Ovary (tissue), 7 donors: ENCODE measurements at regions not wholly inside any gene's neighbourhood (a gene's known extent, or its start where the extent isn't known, plus 50 kb on each side); places are given as distances from the start of the nearest gene placed in this dataset.
"Not testable (repeated sequence)": the region's sequence is repeated elsewhere in the genome, so short reads cannot be mapped to it uniquely, and the experiment has no call there.

Source experiments
- DNase-seq, 5 donors: peaks; one replicate each; pipeline ENCODE4 v3.0.0-alpha.2; 2019 to 2020
- H3K27ac ChIP-seq, 2 donors: fragments of 200-600 bp; one replicate each; pipeline versions ENCODE4 v1.5.1 to v1.8.0; 2019 to 2022
- H3K27me3 ChIP-seq: fragments of 200-600 bp; one replicate; pipeline ENCODE4 v1.8.0; 2022
- H3K36me3 ChIP-seq: fragments of 200-600 bp; sonication (generic); one replicate; pipeline ENCODE4 v1.5.1; 2019
- H3K4me1 ChIP-seq: one replicate; pipeline ENCODE4 v1.8.1; 2013; ENCODE audit warnings: mild to moderate bottlenecking, moderate library complexity; ENCODE audit not compliant: insufficient read depth
- H3K4me3 ChIP-seq: fragments of 200-600 bp; sonication (generic); one replicate; pipeline ENCODE4 v1.5.1; 2017
- H3K9me3 ChIP-seq, 2 donors: fragments of 200-600 bp in 1 of 2; sonication (generic) in 1 of 2; one replicate each; pipeline versions ENCODE4 v1.5.1 to v1.8.1; 2013 to 2019; ENCODE audit warnings: mild to moderate bottlenecking in 1 of 2, moderate library complexity in 1 of 2
- CTCF ChIP-seq, 3 donors: fragments of 450-650 bp in 2 of 3; fragments of 200-600 bp in 1 of 3; IDR thresholded peaks; one replicate each; pipeline versions ENCODE4 v1.5.1 to v1.8.0; 2016 to 2022; ENCODE audit warnings: antibody characterized with exemption in 3 of 3, mild to moderate bottlenecking in 1 of 3
- EP300 ChIP-seq: sonication (generic); formaldehyde crosslinking; IDR thresholded peaks from one replicate; pipeline ENCODE4 v1.6.1; 2017; ENCODE audit warnings: antibody characterized with exemption
- POLR2A ChIP-seq: fragments of 450-650 bp; IDR thresholded peaks from one replicate; pipeline ENCODE4 v1.6.1; 2017; ENCODE audit warnings: antibody characterized with exemption, mild to moderate bottlenecking, moderate library complexity
- WGBS, 3 donors: extraction: QIAGEN DNeasy Blood & Tissue Kit in 1 of 3; methylation state at CpG; one replicate each; pipeline versions ENCODE4 v1.1.5 to v1.1.7; 2013 to 2017; 5-methylcytosine and 5-hydroxymethylcytosine counted together
- intact Hi-C, 4 donors: fragments of 100-400 bp; cut with DNase I; formaldehyde crosslinking; loops; one replicate each; pipeline versions ENCODE4 v1.11.0 to v1.15.1; 2022 to 2023
- donor health status: DM: no; HTN: no; CAD: no; lungs with moderate emphysema.
- donor health status: DM: no; HTN: no; CAD: no.
- donor health status: Bipolar disorder and iron deficiency.
- donor health status: DM: no; HTN: no; CAD: no.
- donor health status: DM: yes; HTN: yes; CAD: no.

- Histone ChIP-seq H3K27me3 (no peaks in the 10 kb centered on the region), H3K4me1 (no peaks in the 10 kb centered on the region), H3K27ac (no peak overlapping the region), H3K4me3 (no peak overlapping the region), H3K9me3 (no peaks in the 10 kb centered on the region), H3K36me3 (no peaks in the 10 kb centered on the region)
- WGBS, 3 donors, result 51 to 65% (median 54%) methylated on average over 3 of the region's 3 CpGs
- no peak for DNase-seq
- TF ChIP-seq EP300 (no peak), CTCF (IDR thresholded peaks at IDR 0.05) (no peak), POLR2A (no peak)
- intact Hi-C loops, result no loop called here
These were observed 222.9 kb downstream of the FAM72C start for GRCh38 chr1:143748906-143749305.

GRCh38 chr1:143736562-143736961 is 235.2 kb downstream of the FAM72C start:
- 3 to 7% (median 3%) methylated on average over 13 to 14 of the region's 14 CpGs for WGBS, 3 donors
- intact Hi-C loops, result no loop called here
- no peak overlapping the region for H3K27ac ChIP-seq
- H3K36me3 ChIP-seq, result no peaks in the 10 kb centered on the region
- H3K4me3 ChIP-seq, result no peak overlapping the region
- no peaks in the 10 kb centered on the region for H3K4me1 ChIP-seq
- DNase-seq, result no peak
- no peaks in the 10 kb centered on the region for H3K27me3 ChIP-seq
- no peak for TF ChIP-seq POLR2A
- no peak for TF ChIP-seq EP300
- no peak for TF ChIP-seq CTCF (IDR thresholded peaks at IDR 0.05)
- no peaks in the 10 kb centered on the region for H3K9me3 ChIP-seq

DNA sequence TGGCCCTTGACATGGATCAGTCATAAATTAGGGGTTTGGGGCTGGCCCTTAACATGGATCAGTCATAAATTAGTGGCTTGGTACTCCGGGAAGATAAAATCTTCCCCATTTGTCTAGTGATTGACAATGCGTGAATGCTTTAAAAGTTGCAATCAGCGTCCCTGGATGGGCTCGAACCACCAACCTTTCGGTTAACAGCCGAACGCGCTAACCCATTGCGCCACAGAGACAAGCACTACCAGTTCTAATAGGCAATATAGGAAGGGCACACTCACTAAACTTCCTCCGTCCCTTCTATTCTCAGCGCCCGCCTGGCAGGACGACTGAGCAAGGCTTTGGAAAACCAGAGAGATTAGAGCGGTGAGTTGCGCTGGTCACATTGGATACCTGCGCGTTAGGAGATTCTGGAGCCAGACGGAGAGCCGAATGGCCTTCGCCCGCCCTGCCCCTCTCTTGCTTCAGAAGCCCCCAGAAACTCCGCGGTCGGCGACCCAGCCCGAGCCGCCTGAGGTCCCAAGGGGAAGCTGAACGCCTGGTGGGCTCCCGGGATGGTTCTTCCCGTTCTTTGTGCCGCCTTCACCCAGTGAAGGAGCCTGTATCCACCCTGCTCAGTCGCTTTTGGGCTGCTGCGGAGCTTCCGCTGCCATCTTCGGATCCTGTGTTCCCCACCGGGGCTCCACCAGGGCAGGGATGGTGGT is 235.9 kb downstream of the FAM72C start:
- TF ChIP-seq CTCF (IDR thresholded peaks at IDR 0.05), result no peak
- H3K9me3 ChIP-seq, result no peaks in the 10 kb centered on the region
- no peaks in the 10 kb centered on the region for H3K4me1 ChIP-seq
- H3K27me3 ChIP-seq, result no peaks in the 10 kb centered on the region
- H3K4me3 ChIP-seq, result no peak overlapping the region
- WGBS, 3 donors, result 32 to 52% (median 43%) methylated on average over 28 to 36 of the region's 36 CpGs
- H3K36me3 ChIP-seq, result no peaks in the 10 kb centered on the region
- DNase-seq, result no peak
- intact Hi-C loops, result no loop called here
- no peak overlapping the region for H3K27ac ChIP-seq

DNA sequence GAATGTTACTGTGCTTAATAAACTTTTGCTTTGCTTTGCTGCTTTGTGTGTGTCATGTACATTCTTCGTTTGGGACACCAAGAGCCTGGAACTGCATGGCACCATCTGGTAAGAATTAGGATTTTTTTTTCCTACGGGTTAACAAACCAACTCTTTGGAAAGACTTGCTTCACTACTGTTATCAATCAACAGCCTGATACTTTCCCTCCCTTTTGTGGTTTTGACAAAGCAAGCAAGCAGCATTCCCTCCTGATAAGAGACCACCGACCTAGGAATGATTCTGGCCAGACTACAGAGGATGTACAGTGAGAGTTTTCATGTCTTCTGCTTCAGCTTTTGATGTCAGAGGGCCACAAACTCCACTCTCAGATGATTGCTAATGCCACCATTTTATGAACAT is 237.5 kb downstream of the FAM72C start:
- H3K4me1 ChIP-seq, DNase-seq, H3K36me3 ChIP-seq, H3K27ac ChIP-seq, H3K9me3 ChIP-seq, intact Hi-C loops, H3K27me3 ChIP-seq, H3K4me3 ChIP-seq: not testable (repeated sequence)
- 0 to 6% (median 5%) methylated on average over 3 of the region's 3 CpGs for whole genome bisulfite sequencing, 3 donors

- H3K9me3 ChIP-seq, H3K36me3 ChIP-seq, H3K27me3 ChIP-seq, DNase-seq, H3K27ac ChIP-seq, H3K4me1 ChIP-seq, intact Hi-C loops, H3K4me3 ChIP-seq: not testable (repeated sequence)
- 86 to 88% (median 87%) methylated on average over 6 of the region's 6 CpGs for WGBS, 3 donors
These were observed 240.9 kb downstream of the FAM72C start for GRCh38 chr1:143730890-143731289.

DNA sequence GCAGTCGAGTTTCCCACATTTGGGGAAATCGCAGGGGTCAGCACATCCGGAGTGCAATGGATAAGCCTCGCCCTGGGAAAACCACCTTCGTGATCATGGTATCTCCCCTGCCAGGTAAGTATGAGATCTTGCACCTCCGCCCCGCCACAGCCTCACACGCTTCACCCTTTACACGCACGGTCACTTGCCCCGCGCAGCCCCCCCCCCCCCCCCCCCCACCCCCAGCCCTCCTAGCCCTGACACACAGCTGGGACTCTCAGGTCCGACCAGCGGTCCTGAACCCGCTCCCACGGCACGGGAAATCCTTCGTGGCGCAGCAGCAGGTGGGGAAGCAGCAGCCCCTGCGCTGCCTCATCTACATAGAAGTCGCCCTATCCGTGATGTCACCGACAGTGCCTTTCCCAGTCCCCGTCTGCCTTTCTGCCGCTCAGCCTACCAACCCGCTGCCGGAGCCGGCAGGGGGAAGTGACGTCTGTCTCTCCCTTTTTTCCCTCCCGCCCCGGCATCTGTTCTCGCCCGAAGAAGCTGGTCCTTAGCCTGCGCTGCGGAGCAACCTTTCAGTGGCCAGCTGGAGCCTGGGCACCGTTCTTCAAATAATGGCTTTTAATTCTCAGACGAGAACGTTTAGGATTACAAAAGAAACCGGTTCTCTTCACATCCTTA is 242.2 kb downstream of the FAM72C start:
- not testable (repeated sequence) for H3K4me3 ChIP-seq

DNA sequence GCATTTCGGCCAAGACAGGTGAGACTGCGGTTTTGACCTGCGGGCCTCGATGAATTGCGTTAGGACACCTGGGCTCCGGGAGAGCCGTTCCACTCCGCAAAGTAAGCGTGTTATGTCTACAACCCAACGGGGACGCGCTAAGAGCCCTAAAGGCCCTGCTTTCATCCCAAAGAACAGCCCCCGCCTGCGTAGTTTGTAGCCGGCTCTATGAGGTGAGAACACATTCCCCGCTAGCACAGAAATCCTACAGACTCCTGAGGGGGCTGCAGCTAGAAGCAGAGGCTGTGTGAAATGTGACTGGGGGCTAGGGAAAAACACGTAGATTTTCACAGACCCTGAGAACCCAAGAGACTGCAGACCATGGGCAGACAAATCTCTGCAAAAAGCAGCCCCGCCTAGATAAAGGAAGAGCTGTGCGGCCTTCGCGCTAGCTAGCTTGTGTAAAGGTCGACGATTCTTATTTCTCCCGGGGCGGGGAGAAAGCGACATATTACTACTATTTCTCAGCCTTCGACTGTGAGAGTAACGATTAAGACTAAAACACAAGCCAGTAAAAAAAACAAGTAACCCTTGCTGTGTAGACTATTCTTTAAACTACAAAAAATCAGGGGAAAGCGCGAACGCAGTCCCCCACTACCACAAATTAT is 242.9 kb downstream of the FAM72C start:
- H3K27ac ChIP-seq, H3K9me3 ChIP-seq, intact Hi-C loops, H3K27me3 ChIP-seq, H3K36me3 ChIP-seq, H3K4me1 ChIP-seq, H3K4me3 ChIP-seq, DNase-seq: not testable (repeated sequence)
- 18 to 24% methylated on average over 7 to 9 of the region's 31 CpGs; no CpG with 5 or more reads in 1 of the 3 donors for WGBS, 3 donors

More for the DNA sequence above, 242.2 kb downstream of the FAM72C start:
- H3K9me3 ChIP-seq, DNase-seq, intact Hi-C loops, H3K27me3 ChIP-seq, H3K36me3 ChIP-seq, H3K4me1 ChIP-seq, H3K27ac ChIP-seq: not testable (repeated sequence)
- 5% methylated on average over 21 of the region's 39 CpGs; no CpG with 5 or more reads in 2 of the 3 donors for WGBS, 3 donors
